ENCODE measurements at regions not wholly inside any gene's neighbourhood (a gene's known extent, or its start where the extent isn't known, plus 50 kb on each side); places are given as distances from the start of the nearest gene placed in this dataset.
"Not testable (repeated sequence)": the region's sequence is repeated elsewhere in the genome, so short reads cannot be mapped to it uniquely, and the experiment has no call there.

DNA sequence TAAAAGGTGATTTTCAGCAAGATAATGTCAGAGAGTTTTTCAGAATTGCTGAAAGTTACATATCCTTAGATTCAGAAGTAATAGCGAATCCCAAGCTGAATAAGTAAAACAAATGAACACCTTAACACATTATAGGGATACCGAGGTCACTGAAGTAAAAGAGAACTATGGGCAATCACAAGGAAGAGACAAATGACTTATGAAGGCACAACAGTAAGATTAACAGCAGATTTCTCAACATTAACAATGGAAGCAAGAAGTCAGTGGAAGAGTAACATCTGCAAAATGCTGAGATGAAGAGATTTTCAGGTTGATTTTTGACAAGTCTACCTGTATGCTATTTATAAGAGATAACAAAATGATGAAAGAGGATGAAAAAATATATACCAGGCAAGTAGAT, 86.1 kb upstream of the EZR start:
- no peak overlapping the region for H3K4me3 ChIP-seq (ENCODE audit: low read depth, low read length)
- DNase-seq (ENCODE audit: low read depth): no peak
- TF ChIP-seq, protein P1, sequence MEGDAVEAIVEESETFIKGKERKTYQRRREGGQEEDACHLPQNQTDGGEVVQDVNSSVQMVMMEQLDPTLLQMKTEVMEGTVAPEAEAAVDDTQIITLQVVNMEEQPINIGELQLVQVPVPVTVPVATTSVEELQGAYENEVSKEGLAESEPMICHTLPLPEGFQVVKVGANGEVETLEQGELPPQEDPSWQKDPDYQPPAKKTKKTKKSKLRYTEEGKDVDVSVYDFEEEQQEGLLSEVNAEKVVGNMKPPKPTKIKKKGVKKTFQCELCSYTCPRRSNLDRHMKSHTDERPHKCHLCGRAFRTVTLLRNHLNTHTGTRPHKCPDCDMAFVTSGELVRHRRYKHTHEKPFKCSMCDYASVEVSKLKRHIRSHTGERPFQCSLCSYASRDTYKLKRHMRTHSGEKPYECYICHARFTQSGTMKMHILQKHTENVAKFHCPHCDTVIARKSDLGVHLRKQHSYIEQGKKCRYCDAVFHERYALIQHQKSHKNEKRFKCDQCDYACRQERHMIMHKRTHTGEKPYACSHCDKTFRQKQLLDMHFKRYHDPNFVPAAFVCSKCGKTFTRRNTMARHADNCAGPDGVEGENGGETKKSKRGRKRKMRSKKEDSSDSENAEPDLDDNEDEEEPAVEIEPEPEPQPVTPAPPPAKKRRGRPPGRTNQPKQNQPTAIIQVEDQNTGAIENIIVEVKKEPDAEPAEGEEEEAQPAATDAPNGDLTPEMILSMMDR (IDR thresholded peaks at IDR 0.05; ENCODE audit: insufficient read depth, low read depth, low read length): no peak

DNA sequence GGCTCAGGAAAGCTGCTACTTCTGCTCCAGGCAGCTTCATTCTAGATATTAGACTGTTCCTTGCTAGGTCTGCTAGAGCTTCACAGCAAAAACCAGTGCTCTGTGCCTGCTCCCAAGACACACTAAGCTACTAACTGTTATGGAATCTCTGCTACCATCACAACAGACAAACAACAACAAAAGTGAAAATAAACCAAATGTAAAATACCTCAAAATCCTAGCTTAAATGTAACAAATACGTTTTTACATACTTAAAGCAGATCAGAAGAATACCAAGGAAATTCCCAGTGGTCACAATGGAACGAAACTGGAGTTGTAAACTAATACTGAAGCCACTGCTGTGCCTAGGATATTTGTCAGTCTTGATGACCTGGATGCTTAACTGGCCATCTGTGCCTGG, 84.6 kb upstream of the EZR start:
- TF ChIP-seq, protein P1 (IDR thresholded peaks at IDR 0.05; ENCODE audit: insufficient read depth, low read depth, low read length): no peak
- no peak for DNase-seq (ENCODE audit: low read depth)
- no peak overlapping the region for H3K4me3 ChIP-seq (ENCODE audit: low read depth, low read length)

DNA sequence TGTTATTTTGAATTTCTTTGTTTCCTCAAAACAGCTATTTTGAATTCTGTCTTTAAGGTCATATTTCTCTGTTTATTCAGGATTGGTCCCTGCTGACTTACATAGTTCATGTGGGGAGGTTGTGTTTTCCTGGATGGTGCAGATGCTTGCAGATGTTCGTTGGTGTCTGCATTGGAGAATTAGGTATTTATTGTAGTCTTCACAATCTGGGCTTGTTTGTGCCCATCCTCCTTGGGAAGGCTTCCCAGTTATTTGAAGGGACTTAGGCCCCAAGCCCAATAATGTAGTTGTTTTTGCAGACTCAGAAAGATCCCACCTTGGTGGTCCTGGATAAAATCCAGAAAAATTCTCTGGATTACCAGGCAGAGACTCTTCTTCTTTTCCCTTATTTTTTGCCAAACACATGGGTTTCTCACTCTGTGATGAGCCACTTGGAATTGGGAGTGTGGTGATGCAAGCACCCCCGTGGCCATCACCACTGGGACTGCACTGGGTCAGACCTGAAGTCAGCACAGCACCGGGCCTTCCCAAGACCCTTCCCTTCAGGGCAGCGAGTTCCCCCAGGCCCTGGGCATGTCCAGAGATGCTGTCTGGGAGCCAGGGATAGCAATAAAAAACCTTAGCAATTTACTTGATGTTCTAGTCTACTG, 81.6 kb upstream of the EZR start:
- TF ChIP-seq, protein P1 (IDR thresholded peaks at IDR 0.05; ENCODE audit: insufficient read depth, low read depth, low read length): no peak
- DNase-seq (ENCODE audit: low read depth): no peak
- H3K4me3 ChIP-seq (ENCODE audit: low read depth, low read length): no peak overlapping the region

DNA sequence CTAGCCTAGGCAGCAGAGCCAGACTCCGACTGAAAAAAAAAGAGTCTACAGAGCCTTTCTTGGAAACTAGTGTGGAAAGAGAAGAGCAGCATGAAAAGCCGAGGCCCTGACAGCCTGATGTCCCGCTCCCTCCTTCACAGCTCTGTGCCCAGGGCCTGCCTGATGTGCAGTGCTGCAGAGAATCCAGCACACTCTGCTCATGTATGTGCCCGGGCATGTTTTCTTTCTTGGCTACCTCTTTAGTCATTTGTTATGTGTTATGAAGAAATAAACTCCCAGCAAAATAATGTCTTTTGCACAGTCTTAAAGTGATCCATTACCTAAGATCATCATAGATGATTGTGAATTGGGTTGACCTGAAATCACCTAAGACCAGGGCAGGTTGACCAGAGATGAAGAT, 78.1 kb upstream of the EZR start:
- no peak for DNase-seq (ENCODE audit: low read depth)
- H3K4me3 ChIP-seq (ENCODE audit: low read depth, low read length): no peak overlapping the region
- TF ChIP-seq, protein P1 (IDR thresholded peaks at IDR 0.05; ENCODE audit: insufficient read depth, low read depth, low read length): no peak

DNA sequence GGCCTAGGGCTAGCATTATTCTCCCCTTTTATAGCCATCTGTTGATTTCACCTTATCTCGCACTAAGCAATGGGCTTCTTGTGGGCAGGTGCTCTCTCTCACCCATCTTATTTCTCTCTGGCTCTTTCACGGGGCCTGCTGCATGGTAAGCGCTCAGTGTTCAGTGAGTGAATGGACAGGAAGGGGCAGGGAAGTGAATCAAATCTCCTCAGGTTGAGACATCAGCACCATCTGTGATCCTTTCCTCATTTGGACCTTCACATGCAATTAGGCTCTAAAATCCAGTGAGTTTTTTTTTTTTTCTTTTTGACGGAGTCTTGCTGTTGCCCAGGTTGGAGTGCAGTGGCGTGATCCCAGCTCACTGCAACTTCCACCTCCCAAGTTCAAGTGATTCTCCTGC, 76.5 kb upstream of the EZR start:
- TF ChIP-seq, protein P1 (IDR thresholded peaks at IDR 0.05; ENCODE audit: insufficient read depth, low read depth, low read length): no peak
- no peak for DNase-seq (ENCODE audit: low read depth)

DNA sequence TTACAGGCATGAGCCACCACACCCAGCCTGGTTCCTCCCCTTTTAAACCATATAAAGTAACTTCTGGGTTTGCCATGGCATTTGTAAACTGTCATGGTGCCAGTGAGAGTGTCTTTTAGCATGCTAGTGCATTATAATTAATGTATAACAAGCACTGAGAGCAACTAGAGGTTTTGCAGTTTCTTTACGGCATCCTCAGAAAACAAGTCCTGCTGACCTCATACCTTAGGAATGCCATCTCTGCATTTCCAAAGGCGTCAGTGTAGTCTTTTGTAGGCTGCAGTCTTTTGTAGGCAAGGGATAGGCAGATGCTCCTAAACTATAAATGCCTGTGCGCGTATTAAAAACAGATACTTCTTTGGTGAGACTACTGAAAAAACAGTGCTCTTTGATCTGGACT, 75.0 kb upstream of the EZR start:
- no peak overlapping the region for H3K4me3 ChIP-seq (ENCODE audit: low read depth, low read length)
- DNase-seq (ENCODE audit: low read depth): peak; percentile 84
- TF ChIP-seq, protein P1 (IDR thresholded peaks at IDR 0.05; ENCODE audit: insufficient read depth, low read depth, low read length): no peak

More for the DNA sequence above, 76.5 kb upstream of the EZR start:
- no peak overlapping the region for H3K4me3 ChIP-seq (ENCODE audit: low read depth, low read length)

DNA sequence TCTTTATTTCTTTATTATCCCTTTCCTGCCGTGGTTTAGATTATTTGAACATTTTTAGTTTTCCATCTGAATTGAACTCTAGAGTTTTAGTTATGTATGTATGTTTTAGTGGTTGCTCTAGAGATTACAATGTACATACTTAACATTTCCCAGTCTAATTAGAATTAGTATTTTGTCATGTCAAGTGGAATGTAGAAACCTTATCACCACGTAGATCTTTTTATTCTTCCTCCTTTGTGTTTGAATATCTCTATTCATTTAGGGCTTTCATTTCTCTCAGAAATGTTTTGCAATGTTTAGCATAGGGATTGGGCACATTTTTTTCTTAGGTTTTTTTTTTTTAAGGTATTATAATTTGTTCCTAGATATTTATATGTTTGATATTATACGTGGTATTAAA, 73.1 kb upstream of the EZR start:
- no peak for DNase-seq (ENCODE audit: low read depth)
- TF ChIP-seq, protein P1 (IDR thresholded peaks at IDR 0.05; ENCODE audit: insufficient read depth, low read depth, low read length): no peak
- H3K4me3 ChIP-seq (ENCODE audit: low read depth, low read length): no peak overlapping the region

DNA sequence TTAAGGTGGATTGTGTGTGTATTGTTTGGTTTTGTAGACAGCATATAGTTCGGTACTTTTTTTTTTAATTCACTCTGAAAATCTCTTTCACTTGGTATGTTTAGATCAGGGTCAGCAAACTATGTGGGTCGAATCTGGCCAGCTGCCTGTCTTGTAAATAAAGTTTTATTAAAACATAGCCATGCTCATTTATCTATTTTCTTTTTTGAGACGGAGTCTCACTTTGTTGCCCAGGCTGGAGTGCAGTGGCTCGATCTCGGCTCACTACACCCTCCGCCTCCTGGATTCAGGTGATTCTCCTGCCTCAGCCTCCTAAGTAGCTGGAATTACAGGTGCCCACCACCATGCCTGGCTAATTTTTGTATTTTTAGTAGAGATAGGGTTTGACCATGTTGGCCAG, 72.4 kb upstream of the EZR start:
- not testable (repeated sequence) for H3K4me3 ChIP-seq (ENCODE audit: low read depth, low read length); DNase-seq (ENCODE audit: low read depth)

DNA sequence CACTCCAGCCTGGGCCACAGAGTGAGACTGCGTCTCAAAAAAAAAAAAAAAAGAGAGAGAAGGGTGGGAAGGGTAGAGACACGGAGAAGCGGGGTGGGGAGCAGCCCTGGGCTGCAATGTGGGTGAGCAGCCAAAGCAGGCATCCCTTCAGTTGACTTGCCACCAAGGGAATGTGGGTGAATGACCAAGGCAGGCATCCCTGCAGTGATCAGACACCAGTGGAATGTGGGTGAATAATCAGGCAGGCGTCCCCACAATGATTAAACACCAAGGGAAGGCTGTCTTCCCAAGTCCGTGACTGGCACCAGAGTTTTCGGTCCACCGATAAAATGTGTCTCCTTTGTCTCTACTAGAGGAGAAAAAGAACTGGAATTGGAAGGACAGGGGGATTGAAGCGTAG, 69.0 kb upstream of the EZR start:
- not testable (repeated sequence) for DNase-seq (ENCODE audit: low read depth); H3K4me3 ChIP-seq (ENCODE audit: low read depth, low read length)

DNA sequence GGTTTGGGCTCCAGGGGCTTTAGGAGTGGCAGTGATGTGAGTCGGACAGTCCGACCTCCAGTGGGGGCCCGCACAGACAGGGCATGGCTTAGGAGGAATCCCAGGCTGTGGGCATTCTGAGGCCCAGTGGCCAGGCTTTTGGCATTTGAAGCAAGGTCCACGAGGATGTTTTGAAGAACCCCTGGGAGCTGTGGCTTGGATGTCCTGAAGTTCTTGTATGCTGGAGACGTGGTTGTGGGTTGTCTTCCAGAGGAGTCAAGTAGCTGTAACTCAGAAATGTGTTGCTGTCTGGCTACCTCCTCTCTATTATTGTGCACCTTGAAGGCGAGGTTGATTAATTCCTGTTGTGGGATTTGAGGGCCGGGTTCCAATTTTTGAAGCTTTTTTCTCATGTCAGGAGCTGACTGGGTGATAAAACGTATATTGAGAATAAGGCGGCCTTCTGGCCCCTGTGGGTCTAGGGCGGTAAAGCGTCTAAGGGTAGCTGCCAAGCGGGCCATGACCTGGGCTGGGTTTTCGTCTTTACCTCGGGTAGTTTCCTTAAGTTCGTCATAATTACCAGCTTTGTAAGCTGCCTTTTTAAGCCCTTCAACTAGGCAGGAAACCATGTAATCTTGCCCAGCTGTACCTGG, 67.3 kb upstream of the EZR start:
- not testable (repeated sequence) for DNase-seq (ENCODE audit: low read depth); H3K4me3 ChIP-seq (ENCODE audit: low read depth, low read length)
